NCI-H1417 treated with DMSO at 0.1 percent for 48 hours (cell line): ENCODE measurements at regions not wholly inside any gene's neighbourhood (a gene's known extent, or its start where the extent isn't known, plus 50 kb on each side); places are given as distances from the start of the nearest gene placed in this dataset.
A peak's percentile ranks its signal among the peaks of the same experiment; 100 is the strongest.
"Not testable (repeated sequence)": the region's sequence is repeated elsewhere in the genome, so short reads cannot be mapped to it uniquely, and the experiment has no call there.

ENCODE experiments used
- DNase-seq: peaks from one replicate; lab custom pipeline; 2025; lab: John Stamatoyannopoulos, UW

DNA sequence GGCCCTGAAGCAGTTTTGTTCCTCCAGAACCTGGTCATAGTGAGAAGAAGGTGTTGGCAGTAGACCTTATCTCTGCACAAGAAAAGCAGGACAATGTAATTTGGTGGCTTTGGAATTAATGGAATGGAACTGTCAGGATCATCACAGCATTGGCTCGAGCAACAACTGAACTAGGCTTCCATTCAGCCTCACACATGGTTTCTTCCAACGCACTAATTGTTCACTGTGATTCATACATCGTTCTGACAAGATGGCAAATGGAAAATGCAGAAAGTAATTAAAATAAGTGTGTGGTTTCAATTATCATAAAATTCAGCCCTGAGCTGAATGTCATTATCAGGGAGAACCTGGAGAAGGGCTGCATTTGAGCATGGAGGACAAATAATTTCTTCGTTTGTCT, 80.6 kb downstream of the MFSD1 start:
- DNase-seq: no peak

- no peak for DNase-seq
Observed at GRCh38 chr3:158896729-158897128, 94.9 kb downstream of the MFSD1 start.

- DNase-seq: no peak
Observed at GRCh38 chr3:158906749-158907148, 104.9 kb downstream of the MFSD1 start.

- DNase-seq: peak; percentile 36
Observed at GRCh38 chr3:158908187-158908734, 106.4 kb downstream of the MFSD1 start.

- DNase-seq: no peak
Observed at GRCh38 chr3:158909870-158910269, 108.0 kb downstream of the MFSD1 start.

GRCh38 chr3:158911586-158911985, 109.7 kb downstream of the MFSD1 start:
- peak; percentile 30 for DNase-seq

DNA sequence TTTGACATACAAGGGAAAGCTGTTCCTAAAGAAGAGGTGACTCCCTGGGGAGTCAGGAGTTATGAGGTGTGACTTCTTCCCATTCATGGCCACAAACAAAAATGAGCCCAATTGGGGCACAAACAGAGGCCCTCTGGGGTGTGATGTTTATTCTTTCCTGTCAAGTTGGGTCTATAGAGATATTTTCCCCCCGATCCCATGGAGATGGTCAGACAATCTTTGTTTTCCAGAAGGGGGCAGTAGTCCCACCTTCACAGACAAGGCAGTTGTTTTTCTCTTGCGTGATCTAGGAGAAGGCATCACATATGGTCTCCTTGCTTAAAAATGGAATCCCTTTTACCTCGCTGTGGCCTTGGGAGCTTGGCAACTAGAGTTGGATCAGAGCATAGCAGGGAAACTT, 110.3 kb downstream of the MFSD1 start:
- no peak for DNase-seq

- DNase-seq: no peak
Observed at GRCh38 chr3:158912621-158913020, 110.8 kb downstream of the MFSD1 start.

DNA sequence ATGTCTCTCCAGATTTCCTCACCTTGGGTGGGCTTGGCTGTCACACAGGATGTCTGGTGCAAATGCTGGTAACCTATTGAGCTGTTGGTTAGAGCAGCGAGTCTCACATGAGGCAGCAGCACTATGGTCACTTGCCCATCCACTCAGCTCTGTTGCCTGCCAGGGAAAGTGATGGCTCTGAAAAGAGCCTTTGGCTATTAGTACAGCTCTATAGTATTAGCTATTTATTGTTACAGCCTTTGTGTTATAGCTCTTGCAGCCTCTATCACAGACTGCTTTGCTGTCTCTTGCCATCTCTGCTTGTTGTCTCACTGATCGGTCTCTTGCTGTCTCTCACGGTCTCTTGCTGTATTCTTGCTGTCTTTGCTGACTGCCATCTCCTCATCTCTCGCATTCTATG, 114.3 kb downstream of the MFSD1 start:
- no peak for DNase-seq

DNA sequence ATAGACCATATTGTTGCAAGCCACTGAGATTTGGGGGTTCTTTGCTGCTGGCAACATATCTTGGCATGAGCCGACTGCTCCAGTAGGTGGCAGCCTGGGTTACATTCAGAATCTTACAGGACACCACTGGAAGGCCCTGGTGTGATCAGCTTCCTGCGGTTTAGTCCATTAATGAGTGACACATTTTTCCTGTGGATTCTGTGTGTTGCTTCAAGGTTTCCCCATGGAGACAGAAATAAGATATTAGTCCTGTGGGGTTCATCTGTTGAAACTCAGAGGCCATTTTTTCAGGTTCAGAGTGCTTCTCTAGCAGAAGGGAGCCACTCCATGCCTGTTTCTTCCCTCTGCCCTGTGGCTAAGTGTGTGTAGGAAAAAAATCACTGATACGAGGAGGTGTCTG, 116.2 kb downstream of the MFSD1 start:
- DNase-seq: peak; percentile 18

GRCh38 chr3:158918451-158918850, 116.6 kb downstream of the MFSD1 start:
- no peak for DNase-seq

- no peak for DNase-seq
Observed at GRCh38 chr3:158920371-158920770, 118.5 kb downstream of the MFSD1 start.

DNA sequence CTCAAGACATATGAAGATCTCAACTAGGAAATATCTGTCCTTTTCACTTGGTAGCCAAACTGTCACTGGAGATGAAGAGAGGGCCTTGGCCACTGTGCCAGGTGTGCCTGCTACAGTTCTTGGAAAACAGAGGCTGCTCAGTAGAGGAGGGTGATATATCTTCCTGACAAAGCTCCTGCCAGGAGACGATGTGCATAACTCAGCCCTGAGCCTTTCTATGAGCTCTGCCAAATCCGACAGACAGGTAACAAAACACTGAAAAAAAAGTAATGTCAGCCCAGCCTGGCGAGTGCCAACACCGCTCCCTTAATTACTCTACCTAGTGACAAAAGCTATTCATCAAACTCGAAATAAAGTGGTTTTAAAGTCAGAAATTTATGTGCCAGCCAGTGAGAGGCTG, 123.2 kb downstream of the MFSD1 start:
- peak; percentile 62 for DNase-seq

DNA sequence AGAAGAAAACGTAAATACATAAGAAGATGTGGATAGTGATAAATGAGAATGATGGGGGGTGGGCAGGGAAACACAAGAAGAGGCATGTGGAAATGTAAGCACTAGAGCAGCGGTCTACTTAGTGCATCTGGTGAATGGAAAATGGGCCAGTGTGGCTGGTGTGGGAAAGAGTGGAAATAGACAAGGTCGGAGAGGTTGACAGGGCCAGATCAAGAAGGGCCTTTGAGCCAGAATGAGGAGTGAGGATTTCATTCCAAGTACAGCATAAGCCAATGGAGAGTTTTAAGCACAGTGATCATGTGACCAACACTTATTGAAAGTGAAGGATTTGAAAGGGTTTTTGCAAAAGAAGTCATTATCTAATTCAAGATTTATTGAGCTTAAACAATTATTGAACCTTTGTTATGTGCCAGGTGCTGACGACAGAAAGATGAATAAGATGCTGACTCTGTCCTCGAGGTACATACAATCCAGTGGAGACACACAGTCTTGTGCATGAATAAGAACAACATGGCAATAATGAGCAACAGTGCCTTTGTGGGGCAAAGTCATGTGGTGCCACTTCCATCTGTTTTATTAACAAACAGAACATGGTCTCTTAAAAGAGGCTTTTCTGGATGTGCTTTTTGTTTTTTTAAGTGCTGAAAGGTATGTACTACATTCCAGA, 124.1 kb downstream of the MFSD1 start:
- DNase-seq: no peak

- DNase-seq: no peak
Observed at GRCh38 chr3:158935846-158936245, 134.0 kb downstream of the MFSD1 start.

GRCh38 chr3:158936530-158937113, 134.8 kb downstream of the MFSD1 start:
- DNase-seq: no peak

DNA sequence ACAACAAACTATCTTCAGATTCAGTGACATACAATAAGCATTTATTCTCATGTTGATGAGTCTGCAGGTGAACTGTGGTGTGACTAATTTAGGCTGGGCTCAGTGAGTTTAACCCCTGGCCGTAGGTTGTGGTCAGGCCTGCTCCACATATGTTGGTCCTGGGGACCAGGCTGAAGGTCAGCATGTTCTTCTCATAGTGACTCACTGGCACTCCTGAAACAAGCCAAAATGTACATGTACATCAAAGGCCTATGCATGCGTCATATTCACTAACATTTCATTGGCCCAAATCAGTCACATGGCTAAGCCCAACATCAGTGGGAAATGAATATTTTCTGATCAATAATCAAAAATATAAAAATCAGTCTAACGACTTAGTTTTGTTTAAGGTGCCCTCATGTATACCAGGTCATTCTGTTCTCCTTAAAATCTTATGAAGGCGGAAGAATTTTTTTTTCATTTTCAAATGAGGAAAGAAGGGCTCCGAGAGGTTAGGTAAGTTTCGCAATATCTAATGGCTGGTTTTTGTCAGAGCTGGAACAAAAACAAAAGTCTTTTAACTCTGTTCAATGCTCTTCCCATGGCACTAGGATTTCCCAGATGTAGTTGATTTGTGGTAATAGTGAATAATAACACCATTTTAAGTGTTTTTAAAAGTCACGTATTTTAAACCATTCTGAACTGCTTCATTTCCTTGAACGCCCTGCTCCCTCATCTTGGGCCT, 148.5 kb downstream of the MFSD1 start:
- DNase-seq: no peak

GRCh38 chr3:158953131-158953530, 151.3 kb downstream of the MFSD1 start:
- no peak for DNase-seq

DNA sequence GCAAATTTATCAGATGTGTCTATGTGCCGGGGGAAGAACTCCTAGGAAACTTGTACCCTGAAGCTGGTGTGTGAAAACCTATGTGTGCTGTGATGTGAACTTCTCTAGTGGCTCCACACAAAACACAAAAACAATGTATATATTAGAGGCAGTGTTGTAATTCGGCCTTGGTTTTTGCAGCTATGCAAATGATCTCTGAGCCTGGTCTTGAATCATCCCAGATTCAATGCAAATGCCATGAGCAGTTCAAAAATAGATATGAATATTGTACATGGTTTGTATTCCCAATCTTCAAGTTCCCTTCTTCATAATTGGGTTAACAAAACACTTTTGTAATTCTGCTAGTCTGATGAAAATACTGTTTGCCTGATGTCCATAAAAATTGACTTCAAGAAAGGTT, 152.6 kb downstream of the MFSD1 start:
- DNase-seq: no peak

GRCh38 chr3:158957777-158958176, 155.9 kb downstream of the MFSD1 start:
- not testable (repeated sequence) for DNase-seq

- no peak for DNase-seq
Observed at GRCh38 chr3:158958873-158959272, 157.0 kb downstream of the MFSD1 start.

GRCh38 chr3:158961471-158961870, 159.6 kb downstream of the MFSD1 start:
- DNase-seq: no peak

DNA sequence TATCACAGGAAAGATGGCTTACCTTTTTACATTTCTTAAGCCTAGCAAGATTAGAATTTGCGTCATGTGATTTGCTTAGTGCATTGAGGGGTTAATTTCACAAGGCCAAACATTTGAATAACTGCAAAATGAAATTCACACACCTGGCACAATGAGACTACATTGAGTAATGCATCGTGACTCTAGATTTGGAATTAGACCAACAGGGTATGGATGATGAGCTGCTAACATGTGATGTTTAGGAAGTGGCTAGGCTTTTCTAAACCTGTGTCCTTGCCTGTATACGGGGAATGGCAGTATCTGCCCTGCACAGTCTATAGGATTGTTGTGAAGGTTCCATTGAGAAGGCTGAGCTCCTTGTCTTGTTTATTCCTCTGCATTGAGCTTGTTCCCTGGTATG, 160.1 kb downstream of the MFSD1 start:
- DNase-seq: no peak
